ENCODE measurements at regions not wholly inside any gene's neighbourhood (a gene's known extent, or its start where the extent isn't known, plus 50 kb on each side); places are given as distances from the start of the nearest gene placed in this dataset.

DNA sequence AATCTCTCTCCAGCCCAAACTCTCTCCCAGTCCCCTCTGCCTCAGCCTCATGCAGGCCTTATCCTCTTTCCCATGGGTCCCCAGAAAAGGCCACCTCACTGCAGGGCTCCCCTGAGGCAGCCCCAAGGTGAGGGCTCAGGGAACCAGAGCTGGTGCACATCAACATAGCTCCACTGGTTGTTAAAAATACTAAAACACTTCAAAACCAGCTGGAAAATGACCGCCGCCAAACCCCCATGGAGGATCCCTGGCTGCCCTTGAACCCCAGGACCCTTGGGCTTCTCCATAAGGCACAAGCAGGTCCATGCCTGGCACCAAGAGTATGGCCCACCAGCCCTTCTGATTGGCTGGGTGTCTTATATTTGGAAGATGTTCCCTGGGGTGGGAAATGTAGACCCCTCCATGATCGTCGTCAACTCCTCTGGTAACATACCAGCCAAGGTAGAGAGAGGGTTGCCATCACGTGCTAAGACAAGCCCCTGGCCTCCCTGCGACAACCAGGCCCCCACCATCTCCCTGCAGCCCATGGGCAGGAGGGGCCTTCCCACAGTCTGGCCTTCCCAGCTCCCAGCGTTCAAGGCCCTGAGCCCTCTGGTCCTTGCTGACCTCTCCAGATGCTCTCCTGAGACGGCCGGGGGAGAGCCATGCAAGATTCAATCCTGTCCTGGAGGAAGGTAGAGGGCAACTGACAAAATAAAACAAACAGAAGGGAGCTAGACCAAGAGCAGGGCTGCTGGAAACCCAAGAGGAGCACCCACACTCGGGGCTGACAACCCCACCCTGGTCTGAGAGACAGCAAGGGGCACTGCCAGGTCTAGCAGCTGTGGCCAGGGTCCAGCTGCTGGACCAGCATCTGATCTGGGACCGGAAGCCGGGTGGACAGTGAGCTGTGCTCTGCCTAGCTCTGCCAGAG lies 132.1 kb upstream of the PRR20G start:
- no peak overlapping the region for H3K4me3 Mint-ChIP-seq
- H3K9me3 Mint-ChIP-seq: no peaks in the 10 kb centered on the region

DNA sequence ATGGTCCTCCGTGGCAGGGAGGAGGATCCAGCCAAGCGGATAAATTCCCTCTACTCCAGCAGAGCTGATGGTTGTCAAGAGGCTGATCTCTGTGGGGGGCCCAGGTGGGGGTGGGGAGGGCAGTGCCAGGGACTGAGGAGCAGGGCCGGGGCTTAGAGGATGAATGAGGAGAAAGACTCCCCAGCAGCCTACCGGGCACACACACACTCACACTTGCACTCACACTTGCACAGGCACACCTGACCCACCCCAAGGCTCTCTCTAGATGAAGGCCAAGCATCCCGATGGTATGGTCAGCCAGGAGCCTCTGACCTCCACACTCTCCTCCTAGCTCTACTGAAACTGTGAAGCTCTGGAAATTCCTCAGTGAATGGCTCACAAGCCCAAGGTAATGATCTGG lies 131.3 kb upstream of the PRR20G start:
- Mint-ChIP-seq H3K4me1 (peaks cover 11% of the 10 kb centered on the region), H3K36me3 (ENCODE audit: low read depth) (no peaks in the 10 kb centered on the region), H3K27ac (no peak overlapping the region), H3K4me3 (no peak overlapping the region), H3K27me3 (ENCODE audit: low read depth) (peaks cover 18% of the 10 kb centered on the region), H3K9me3 (no peaks in the 10 kb centered on the region)
- TF ChIP-seq, protein P1, sequence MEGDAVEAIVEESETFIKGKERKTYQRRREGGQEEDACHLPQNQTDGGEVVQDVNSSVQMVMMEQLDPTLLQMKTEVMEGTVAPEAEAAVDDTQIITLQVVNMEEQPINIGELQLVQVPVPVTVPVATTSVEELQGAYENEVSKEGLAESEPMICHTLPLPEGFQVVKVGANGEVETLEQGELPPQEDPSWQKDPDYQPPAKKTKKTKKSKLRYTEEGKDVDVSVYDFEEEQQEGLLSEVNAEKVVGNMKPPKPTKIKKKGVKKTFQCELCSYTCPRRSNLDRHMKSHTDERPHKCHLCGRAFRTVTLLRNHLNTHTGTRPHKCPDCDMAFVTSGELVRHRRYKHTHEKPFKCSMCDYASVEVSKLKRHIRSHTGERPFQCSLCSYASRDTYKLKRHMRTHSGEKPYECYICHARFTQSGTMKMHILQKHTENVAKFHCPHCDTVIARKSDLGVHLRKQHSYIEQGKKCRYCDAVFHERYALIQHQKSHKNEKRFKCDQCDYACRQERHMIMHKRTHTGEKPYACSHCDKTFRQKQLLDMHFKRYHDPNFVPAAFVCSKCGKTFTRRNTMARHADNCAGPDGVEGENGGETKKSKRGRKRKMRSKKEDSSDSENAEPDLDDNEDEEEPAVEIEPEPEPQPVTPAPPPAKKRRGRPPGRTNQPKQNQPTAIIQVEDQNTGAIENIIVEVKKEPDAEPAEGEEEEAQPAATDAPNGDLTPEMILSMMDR (IDR thresholded peaks at IDR 0.05; ENCODE audit: unreplicated experiment in 3 of 3): no peak

More for the DNA sequence above, 132.1 kb upstream of the PRR20G start:
- Mint-ChIP-seq H3K27ac (no peak overlapping the region), H3K36me3 (ENCODE audit: low read depth) (no peaks in the 10 kb centered on the region), H3K27me3 (ENCODE audit: low read depth) (peaks cover 21% of the 10 kb centered on the region), H3K4me1 (peaks cover 15% of the 10 kb centered on the region)
- TF ChIP-seq, protein P1 (IDR thresholded peaks at IDR 0.05; ENCODE audit: unreplicated experiment in 3 of 3): no peak

DNA sequence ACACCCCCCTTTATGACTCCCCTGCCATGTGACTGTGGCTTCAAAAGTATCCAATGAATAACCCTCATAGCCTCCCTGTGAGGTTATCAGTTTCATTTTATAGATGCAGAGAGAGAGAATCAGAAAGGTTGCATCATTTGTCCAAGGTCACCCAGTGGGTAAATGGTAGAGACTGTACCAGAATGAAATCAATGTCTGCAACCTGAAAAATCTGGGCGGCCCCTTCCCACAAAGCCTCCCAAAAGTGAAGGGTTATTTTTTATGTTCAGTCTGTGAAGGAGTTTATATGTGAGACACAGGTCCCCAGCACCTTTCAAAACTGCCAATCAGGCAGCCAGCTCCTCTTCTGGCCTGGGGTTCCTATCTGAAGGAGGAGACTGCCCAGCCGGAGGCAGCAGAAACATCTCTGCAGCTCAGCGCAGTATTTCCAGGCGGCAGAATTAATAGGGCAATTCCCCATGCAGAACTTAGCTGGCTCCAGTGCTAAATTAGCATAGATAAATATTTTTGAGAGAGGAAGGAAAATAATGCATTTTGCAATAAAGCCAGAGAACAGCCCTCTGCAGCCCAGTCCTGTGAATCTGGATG lies 130.8 kb upstream of the PRR20G start:
- Mint-ChIP-seq H3K4me1 (peaks cover 11% of the 10 kb centered on the region), H3K27ac (no peak overlapping the region), H3K36me3 (ENCODE audit: low read depth) (no peaks in the 10 kb centered on the region), H3K4me3 (no peak overlapping the region), H3K27me3 (ENCODE audit: low read depth) (peaks cover 20% of the 10 kb centered on the region), H3K9me3 (no peaks in the 10 kb centered on the region)
- TF ChIP-seq, protein P1 (IDR thresholded peaks at IDR 0.05; ENCODE audit: unreplicated experiment in 3 of 3): no peak

DNA sequence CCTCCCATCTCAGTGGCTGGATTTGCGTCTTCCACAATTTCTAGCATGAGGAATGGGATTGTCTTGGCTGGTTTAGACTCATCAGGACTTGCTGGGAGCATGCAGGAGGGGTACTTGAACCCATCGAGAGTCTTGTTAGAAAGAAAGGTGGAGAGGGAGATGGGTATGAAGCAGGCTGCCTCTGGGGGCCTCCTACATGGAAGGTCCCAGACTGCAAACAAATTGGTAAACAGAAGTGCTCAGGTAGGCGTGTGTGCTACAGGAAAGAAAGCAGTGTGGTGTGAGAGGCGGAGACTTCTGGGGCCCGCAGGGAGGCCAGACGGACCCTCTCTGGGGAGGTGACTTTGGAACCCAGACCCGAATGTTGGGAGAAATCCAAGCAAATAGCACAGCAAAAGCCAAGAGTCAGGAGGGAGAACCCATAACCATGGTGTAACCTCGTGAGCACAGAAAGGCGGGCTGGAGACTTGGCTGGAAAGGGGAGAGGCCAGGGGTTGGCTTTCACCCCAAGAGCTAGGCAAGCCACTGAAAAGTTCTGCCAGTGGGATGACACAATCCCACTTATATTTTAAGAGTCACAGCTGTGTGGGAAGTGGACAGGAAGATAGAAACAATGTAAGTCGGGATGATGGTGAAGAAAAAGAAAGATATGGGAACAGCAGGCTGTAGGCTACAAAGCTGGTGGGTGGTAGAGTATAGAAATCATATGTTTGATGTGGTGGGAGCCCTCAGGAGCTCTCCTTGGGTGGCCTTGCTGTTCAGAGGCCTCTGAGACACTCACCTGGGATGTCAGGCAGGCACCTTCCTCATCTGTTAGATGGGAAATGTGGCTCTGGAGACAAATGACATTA lies 130.1 kb upstream of the PRR20G start:
- no peak overlapping the region for H3K4me3 Mint-ChIP-seq
- H3K27me3 Mint-ChIP-seq (ENCODE audit: low read depth): peaks cover 17% of the 10 kb centered on the region
- H3K4me1 Mint-ChIP-seq: peaks cover 11% of the 10 kb centered on the region
- H3K9me3 Mint-ChIP-seq: no peaks in the 10 kb centered on the region
- TF ChIP-seq, protein P1 (IDR thresholded peaks at IDR 0.05; ENCODE audit: unreplicated experiment in 3 of 3): no peak
- no peaks in the 10 kb centered on the region for H3K36me3 Mint-ChIP-seq (ENCODE audit: low read depth)
- no peak overlapping the region for H3K27ac Mint-ChIP-seq

DNA sequence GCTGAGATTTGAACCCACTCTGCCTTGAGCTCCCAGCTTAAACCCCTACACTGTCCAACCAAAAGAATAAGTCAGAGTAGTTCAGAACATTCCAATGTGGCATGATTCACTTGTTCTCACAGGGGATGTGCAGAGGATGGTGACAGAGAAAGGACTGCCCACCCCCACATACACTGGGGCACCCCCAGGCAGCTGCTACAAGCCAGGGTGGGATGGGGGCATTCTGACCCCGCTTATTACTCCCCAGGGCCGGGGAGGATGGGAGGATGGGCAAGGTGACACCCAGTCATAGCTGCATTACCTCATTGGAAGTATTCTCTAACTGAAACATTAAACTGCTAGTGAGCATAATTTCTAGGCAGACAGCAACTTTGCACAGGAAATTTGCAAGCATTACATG lies 126.0 kb upstream of the PRR20G start:
- TF ChIP-seq, protein P1 (IDR thresholded peaks at IDR 0.05; ENCODE audit: unreplicated experiment in 3 of 3): no peak
- Mint-ChIP-seq H3K4me3 (no peak overlapping the region), H3K27me3 (ENCODE audit: low read depth) (peaks cover 8% of the 10 kb centered on the region), H3K36me3 (ENCODE audit: low read depth) (no peaks in the 10 kb centered on the region), H3K9me3 (no peaks in the 10 kb centered on the region), H3K27ac (no peak overlapping the region), H3K4me1 (peaks cover 11% of the 10 kb centered on the region)
